PC-9 (cell line): ENCODE measurements at regions not wholly inside any gene's neighbourhood (a gene's known extent, or its start where the extent isn't known, plus 50 kb on each side); places are given as distances from the start of the nearest gene placed in this dataset.

Source experiments
- CTCF ChIP-seq: fragments of 200-600 bp; sonication (generic); conservative IDR thresholded peaks from 2 replicates; pipeline ENCODE4 v1.6.1; 2017; ENCODE audit warnings: mixed run types, antibody characterized with exemption, mild to moderate bottlenecking, moderate library complexity
- EZH2 ChIP-seq: fragments of 200-600 bp; sonication (generic); IDR thresholded peaks from 2 replicates; pipeline ENCODE4 v1.8.0; 2017; ENCODE audit warnings: antibody characterized with exemption, low read depth

GRCh38 chr6:122007339-122007738, 392.1 kb upstream of the HSF2 start:
- no peak for TF ChIP-seq CTCF
- no peak for TF ChIP-seq EZH2
